DOHH2 (cell line): ENCODE measurements at regions not wholly inside any gene's neighbourhood (a gene's known extent, or its start where the extent isn't known, plus 50 kb on each side); places are given as distances from the start of the nearest gene placed in this dataset.

Experiments used
- H3F3A ChIP-seq: fragments of 200-600 bp; sonication (generic), shearing (Covaris generic); 2 replicates; pipeline ENCODE4 v1.6.0; 2016; ENCODE audit warnings: antibody characterized with exemption, mild to moderate bottlenecking; ENCODE audit not compliant: control insufficient read depth, insufficient read depth
- H3K27ac ChIP-seq: fragments of 200-600 bp; sonication (generic); 2 replicates; pipeline ENCODE4 v1.5.1; 2014; ENCODE audit warnings: low read depth, mild to moderate bottlenecking, low read length, moderate library complexity
- H3K27me3 ChIP-seq: fragments of 200-600 bp; sonication (generic); 2 replicates; pipeline ENCODE4 v1.6.1; 2014; ENCODE audit warnings: mild to moderate bottlenecking, low read length, mixed read lengths; ENCODE audit not compliant: control insufficient read depth
- H3K36me3 ChIP-seq: fragments of 200-600 bp; sonication (generic); 2 replicates; pipeline ENCODE4 v1.6.1; 2014; ENCODE audit warnings: mild to moderate bottlenecking, low read length, moderate library complexity, mixed read lengths; ENCODE audit not compliant: control insufficient read depth
- H3K4me1 ChIP-seq: fragments of 200-600 bp; sonication (generic); 2 replicates; pipeline ENCODE4 v1.6.1; 2014; ENCODE audit warnings: mild to moderate bottlenecking, low read length, mixed read lengths; ENCODE audit not compliant: control insufficient read depth
- H3K4me2 ChIP-seq: fragments of 200-600 bp; sonication (generic); 2 replicates; pipeline ENCODE4 v1.6.0; 2014; ENCODE audit warnings: mild to moderate bottlenecking, low read length, moderate library complexity
- H3K4me3 ChIP-seq: fragments of 200-600 bp; sonication (generic); 2 replicates; pipeline ENCODE4 v1.5.1; 2014; ENCODE audit warnings: mild to moderate bottlenecking, low read length, mixed read lengths
- H3K79me2 ChIP-seq: fragments of 200-600 bp; sonication (generic); 2 replicates; pipeline ENCODE4 v1.6.1; 2014; ENCODE audit warnings: mild to moderate bottlenecking, low read length, mixed read lengths; ENCODE audit not compliant: control insufficient read depth
- H3K9me2 ChIP-seq: fragments of 200-600 bp; sonication (generic); replicated peaks from 2 replicates; pipeline ENCODE4 v1.6.1; 2014; ENCODE audit warnings: mild to moderate bottlenecking, low read length, mixed read lengths; ENCODE audit not compliant: control insufficient read depth
- H3K9me3 ChIP-seq: fragments of 200-600 bp; sonication (generic); 2 replicates; pipeline ENCODE4 v1.6.1; 2014; ENCODE audit warnings: antibody characterized with exemption, low read length, mixed read lengths; ENCODE audit not compliant: control insufficient read depth, insufficient read depth
- H4K20me1 ChIP-seq: fragments of 200-600 bp; sonication (generic); 2 replicates; pipeline ENCODE4 v1.6.0; 2014; ENCODE audit warnings: low read depth, mild to moderate bottlenecking, antibody characterized with exemption, low read length, moderate library complexity; ENCODE audit not compliant: control insufficient read depth, insufficient read depth
- EZH2phosphoT487 ChIP-seq: fragments of 200-600 bp; sonication (generic); IDR thresholded peaks from 2 replicates; pipeline ENCODE4 v1.6.1; 2017; ENCODE audit warnings: borderline replicate concordance, mild to moderate bottlenecking, antibody characterized with exemption, low read length, moderate library complexity, mixed read lengths
- TF ChIP-seq, protein P1 (sequence below): fragments of 200-600 bp; sonication (generic); IDR thresholded peaks from one replicate; pipeline ENCODE4 v1.5.1; 2014; ENCODE audit warnings: antibody characterized with exemption, mild to moderate bottlenecking, low read depth, low read length; ENCODE audit not compliant: poor library complexity, severe bottlenecking

- no peak overlapping the region for H3K4me3 ChIP-seq
- no peaks in the 10 kb centered on the region for H3K4me1 ChIP-seq
- H3K9me2 ChIP-seq = no peaks in the 10 kb centered on the region
- H3K27me3 ChIP-seq = no peaks in the 10 kb centered on the region
- H3K27ac ChIP-seq = no peak overlapping the region
- H3K4me2 ChIP-seq = no peak overlapping the region
- H4K20me1 ChIP-seq = no peaks in the 10 kb centered on the region
- H3F3A ChIP-seq = no peaks in the 10 kb centered on the region
- H3K36me3 ChIP-seq = no peaks in the 10 kb centered on the region
- H3K79me2 ChIP-seq = no peaks in the 10 kb centered on the region
- H3K9me3 ChIP-seq = no peaks in the 10 kb centered on the region
- TF ChIP-seq EZH2phosphoT487 = no peak
- TF ChIP-seq, protein P1, sequence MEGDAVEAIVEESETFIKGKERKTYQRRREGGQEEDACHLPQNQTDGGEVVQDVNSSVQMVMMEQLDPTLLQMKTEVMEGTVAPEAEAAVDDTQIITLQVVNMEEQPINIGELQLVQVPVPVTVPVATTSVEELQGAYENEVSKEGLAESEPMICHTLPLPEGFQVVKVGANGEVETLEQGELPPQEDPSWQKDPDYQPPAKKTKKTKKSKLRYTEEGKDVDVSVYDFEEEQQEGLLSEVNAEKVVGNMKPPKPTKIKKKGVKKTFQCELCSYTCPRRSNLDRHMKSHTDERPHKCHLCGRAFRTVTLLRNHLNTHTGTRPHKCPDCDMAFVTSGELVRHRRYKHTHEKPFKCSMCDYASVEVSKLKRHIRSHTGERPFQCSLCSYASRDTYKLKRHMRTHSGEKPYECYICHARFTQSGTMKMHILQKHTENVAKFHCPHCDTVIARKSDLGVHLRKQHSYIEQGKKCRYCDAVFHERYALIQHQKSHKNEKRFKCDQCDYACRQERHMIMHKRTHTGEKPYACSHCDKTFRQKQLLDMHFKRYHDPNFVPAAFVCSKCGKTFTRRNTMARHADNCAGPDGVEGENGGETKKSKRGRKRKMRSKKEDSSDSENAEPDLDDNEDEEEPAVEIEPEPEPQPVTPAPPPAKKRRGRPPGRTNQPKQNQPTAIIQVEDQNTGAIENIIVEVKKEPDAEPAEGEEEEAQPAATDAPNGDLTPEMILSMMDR = no peak
Measured at GRCh38 chr4:16386711-16387320, 160.5 kb upstream of the TAPT1 start.

DNA sequence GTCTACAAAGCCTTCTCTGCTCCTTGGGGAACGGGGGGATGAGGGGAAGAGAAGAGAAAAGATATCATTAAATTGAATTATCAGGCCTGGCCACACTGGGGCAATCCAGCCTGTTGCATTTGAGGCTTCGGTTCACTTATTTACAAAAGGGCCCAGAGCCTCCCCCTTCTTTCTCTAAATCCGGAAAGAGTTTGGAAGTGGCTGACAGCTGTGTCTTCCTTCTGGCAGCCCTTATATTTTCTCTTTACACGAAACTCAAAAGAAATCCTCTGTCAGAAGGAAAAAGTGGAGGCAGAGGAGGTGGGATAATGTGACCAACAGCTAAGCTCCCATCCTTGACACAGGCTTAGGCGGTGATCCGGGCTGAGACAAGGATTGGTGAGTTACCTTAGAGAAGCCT is 158.3 kb upstream of the TAPT1 start:
- TF ChIP-seq, protein P1 = no peak
- TF ChIP-seq EZH2phosphoT487 = no peak
- H3K27me3 ChIP-seq = no peaks in the 10 kb centered on the region
- H3K4me2 ChIP-seq = no peak overlapping the region
- H3K4me1 ChIP-seq = no peaks in the 10 kb centered on the region
- H3K4me3 ChIP-seq = no peak overlapping the region
- H4K20me1 ChIP-seq = no peaks in the 10 kb centered on the region
- no peaks in the 10 kb centered on the region for H3F3A ChIP-seq
- no peak overlapping the region for H3K27ac ChIP-seq
- H3K9me2 ChIP-seq = no peaks in the 10 kb centered on the region
- no peaks in the 10 kb centered on the region for H3K9me3 ChIP-seq
- no peaks in the 10 kb centered on the region for H3K79me2 ChIP-seq
- no peaks in the 10 kb centered on the region for H3K36me3 ChIP-seq

GRCh38 chr4:16382571-16382970 is 156.3 kb upstream of the TAPT1 start:
- H4K20me1 ChIP-seq = no peaks in the 10 kb centered on the region
- TF ChIP-seq, protein P1 = no peak
- TF ChIP-seq EZH2phosphoT487 = no peak
- H3K4me1 ChIP-seq = no peaks in the 10 kb centered on the region
- H3F3A ChIP-seq = no peaks in the 10 kb centered on the region
- H3K9me2 ChIP-seq = no peaks in the 10 kb centered on the region
- no peaks in the 10 kb centered on the region for H3K79me2 ChIP-seq
- H3K4me2 ChIP-seq = no peak overlapping the region
- no peaks in the 10 kb centered on the region for H3K36me3 ChIP-seq
- no peaks in the 10 kb centered on the region for H3K9me3 ChIP-seq
- H3K4me3 ChIP-seq = no peak overlapping the region
- H3K27ac ChIP-seq = no peak overlapping the region
- no peaks in the 10 kb centered on the region for H3K27me3 ChIP-seq

DNA sequence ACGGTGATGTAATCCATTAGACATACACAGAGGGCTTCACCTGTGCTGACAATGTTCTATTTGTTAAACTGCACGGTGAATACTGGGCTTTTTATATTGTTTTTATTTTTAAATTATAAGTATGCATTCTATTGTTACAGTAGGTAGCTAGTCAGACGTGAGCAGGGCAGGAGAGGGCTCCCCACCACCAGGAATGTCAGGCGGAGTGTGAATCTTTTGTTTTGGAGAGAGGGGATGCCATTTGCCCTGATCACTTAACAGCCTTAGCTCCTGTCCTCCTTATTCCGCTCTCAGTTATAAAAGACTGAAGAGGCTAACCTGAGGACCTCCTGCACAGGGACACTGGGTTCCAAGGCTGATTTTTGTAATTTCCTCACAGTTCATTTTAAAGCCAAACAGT is 151.6 kb upstream of the TAPT1 start:
- Histone ChIP-seq H3K27me3 (no peaks in the 10 kb centered on the region), H3K4me2 (no peak overlapping the region), H3K9me2 (no peaks in the 10 kb centered on the region), H3K27ac (no peak overlapping the region), H3F3A (no peaks in the 10 kb centered on the region), H3K9me3 (no peaks in the 10 kb centered on the region), H3K4me3 (no peak overlapping the region), H3K36me3 (no peaks in the 10 kb centered on the region), H3K79me2 (no peaks in the 10 kb centered on the region), H3K4me1 (no peaks in the 10 kb centered on the region), H4K20me1 (no peaks in the 10 kb centered on the region)
- TF ChIP-seq, protein P1 = no peak
- no peak for TF ChIP-seq EZH2phosphoT487
